A549 (cell line): ENCODE measurements at regions not wholly inside any gene's neighbourhood (a gene's known extent, or its start where the extent isn't known, plus 50 kb on each side); places are given as distances from the start of the nearest gene placed in this dataset.

ENCODE experiments used
- E2F6 ChIP-seq: IDR thresholded peaks from 2 replicates; pipeline ENCODE4 v1.6.1; 2012; ENCODE audit warnings: low read depth, borderline replicate concordance
- EHF ChIP-seq: fragments of 250-450 bp; sonication (Bioruptor Pico); IDR thresholded peaks from 2 replicates; pipeline ENCODE4 v1.5.0; 2020; ENCODE audit warnings: mild to moderate bottlenecking
- EP300 ChIP-seq, 2 experiments: fragments of >200 bp; sonication (Bioruptor Twin); formaldehyde crosslinking; IDR thresholded peaks; 2 replicates in 1 of 2; 3 replicates in 1 of 2; pipeline ENCODE4 v1.6.1; 2016 to 2017
- ESRRA ChIP-seq: fragments of 150-350 bp; IDR thresholded peaks from 2 replicates; pipeline ENCODE4 v1.6.1; 2014; ENCODE audit warnings: mild to moderate bottlenecking, low read length, borderline replicate concordance
- FOXS1 ChIP-seq: fragments of 250-450 bp; sonication (Bioruptor Pico); IDR thresholded peaks from 2 replicates; pipeline ENCODE4 v1.5.0; 2020; ENCODE audit warnings: mild to moderate bottlenecking, moderate library complexity
- KDM5A ChIP-seq: fragments of 200-600 bp; sonication (generic); IDR thresholded peaks from 2 replicates; pipeline ENCODE4 v1.6.1; 2016; ENCODE audit warnings: antibody characterized with exemption, mild to moderate bottlenecking
- MAX ChIP-seq: IDR thresholded peaks from 2 replicates; pipeline ENCODE4 v1.6.1; 2012
- NFE2L2 ChIP-seq: fragments of 150-350 bp; conservative IDR thresholded peaks from 2 replicates; pipeline ENCODE4 v1.6.1; 2014; ENCODE audit warnings: low read length
- POLR2A ChIP-seq: IDR thresholded peaks from 2 replicates; pipeline ENCODE4 v1.6.1; 2012; ENCODE audit warnings: mild to moderate bottlenecking, low read length
- SREBF2 ChIP-seq: fragments of 450-650 bp; IDR thresholded peaks from 2 replicates; pipeline ENCODE4 v1.6.1; 2014; ENCODE audit warnings: mild to moderate bottlenecking, moderate library complexity
- TFCP2L1 ChIP-seq: fragments of 250-450 bp; sonication (Bioruptor Pico); IDR thresholded peaks from 2 replicates; pipeline ENCODE4 v1.5.0; 2021; ENCODE audit warnings: mild to moderate bottlenecking
- TF ChIP-seq, protein P1 (sequence below): fragments of >200 bp; sonication (Bioruptor Twin); formaldehyde crosslinking; IDR thresholded peaks from 3 replicates; pipeline ENCODE4 v1.5.1; 2016
- TF ChIP-seq, protein P2 (sequence below): fragments of 450-650 bp; IDR thresholded peaks from 2 replicates; pipeline ENCODE4 v1.6.1; 2014; ENCODE audit warnings: antibody characterized with exemption

- TF ChIP-seq, protein P1, sequence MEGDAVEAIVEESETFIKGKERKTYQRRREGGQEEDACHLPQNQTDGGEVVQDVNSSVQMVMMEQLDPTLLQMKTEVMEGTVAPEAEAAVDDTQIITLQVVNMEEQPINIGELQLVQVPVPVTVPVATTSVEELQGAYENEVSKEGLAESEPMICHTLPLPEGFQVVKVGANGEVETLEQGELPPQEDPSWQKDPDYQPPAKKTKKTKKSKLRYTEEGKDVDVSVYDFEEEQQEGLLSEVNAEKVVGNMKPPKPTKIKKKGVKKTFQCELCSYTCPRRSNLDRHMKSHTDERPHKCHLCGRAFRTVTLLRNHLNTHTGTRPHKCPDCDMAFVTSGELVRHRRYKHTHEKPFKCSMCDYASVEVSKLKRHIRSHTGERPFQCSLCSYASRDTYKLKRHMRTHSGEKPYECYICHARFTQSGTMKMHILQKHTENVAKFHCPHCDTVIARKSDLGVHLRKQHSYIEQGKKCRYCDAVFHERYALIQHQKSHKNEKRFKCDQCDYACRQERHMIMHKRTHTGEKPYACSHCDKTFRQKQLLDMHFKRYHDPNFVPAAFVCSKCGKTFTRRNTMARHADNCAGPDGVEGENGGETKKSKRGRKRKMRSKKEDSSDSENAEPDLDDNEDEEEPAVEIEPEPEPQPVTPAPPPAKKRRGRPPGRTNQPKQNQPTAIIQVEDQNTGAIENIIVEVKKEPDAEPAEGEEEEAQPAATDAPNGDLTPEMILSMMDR: no peak
- no peak for TF ChIP-seq KDM5A
- TF ChIP-seq, protein P2, sequence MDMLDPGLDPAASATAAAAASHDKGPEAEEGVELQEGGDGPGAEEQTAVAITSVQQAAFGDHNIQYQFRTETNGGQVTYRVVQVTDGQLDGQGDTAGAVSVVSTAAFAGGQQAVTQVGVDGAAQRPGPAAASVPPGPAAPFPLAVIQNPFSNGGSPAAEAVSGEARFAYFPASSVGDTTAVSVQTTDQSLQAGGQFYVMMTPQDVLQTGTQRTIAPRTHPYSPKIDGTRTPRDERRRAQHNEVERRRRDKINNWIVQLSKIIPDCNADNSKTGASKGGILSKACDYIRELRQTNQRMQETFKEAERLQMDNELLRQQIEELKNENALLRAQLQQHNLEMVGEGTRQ: no peak
- TF ChIP-seq POLR2A: no peak
- no peak for TF ChIP-seq SREBF2
- no peak for TF ChIP-seq MAX
- no peak for TF ChIP-seq ESRRA
- no peak for TF ChIP-seq EP300 (IDR thresholded peaks at IDR 0.05)
- TF ChIP-seq EHF (CRISPR knock-in tag): no peak
- no peak for TF ChIP-seq TFCP2L1 (CRISPR knock-in tag)
- TF ChIP-seq E2F6: no peak
- no peak for TF ChIP-seq NFE2L2
- no peak for TF ChIP-seq FOXS1 (CRISPR knock-in tag)
These were observed 239.9 kb upstream of the BTBD3 start for GRCh38 chr20:11677836-11678235.
